ENCODE measurements at regions not wholly inside any gene's neighbourhood (a gene's known extent, or its start where the extent isn't known, plus 50 kb on each side); places are given as distances from the start of the nearest gene placed in this dataset.

- no peaks in the 10 kb centered on the region for H3K9me3 ChIP-seq (ENCODE audit: control insufficient read depth in 2 of 3, insufficient read depth in 1 of 3, low read length in 3 of 3)
- H3K27ac ChIP-seq (ENCODE audit: low read depth in 2 of 2, low read length in 2 of 2) = no peak overlapping the region
- H3K9ac ChIP-seq (ENCODE audit: low read length in 3 of 3) = no peak overlapping the region
- no peaks in the 10 kb centered on the region for H3K4me1 ChIP-seq (ENCODE audit: control insufficient read depth in 2 of 3, insufficient read depth in 2 of 3, low read depth in 1 of 3, low read length in 3 of 3)
- no peaks in the 10 kb centered on the region for H3K36me3 ChIP-seq (ENCODE audit: control insufficient read depth in 2 of 3, insufficient read depth in 3 of 3, low read length in 3 of 3)
- TF ChIP-seq CTCF (IDR thresholded peaks at IDR 0.05; ENCODE audit: borderline replicate concordance, extremely low read depth, insufficient read depth) = no peak
- no peak for FAIRE-seq
- H3K27me3 ChIP-seq (ENCODE audit: control insufficient read depth, insufficient read depth, low read length) = no peaks in the 10 kb centered on the region
- intact Hi-C loops (cut with DNase I) = no loop called here
- no peak overlapping the region for H3K4me3 ChIP-seq (ENCODE audit: low read length in 3 of 3)
- DNase-seq = no peak
Measured at GRCh38 chr11:28728666-28729065, 620.5 kb downstream of the METTL15 start.

GRCh38 chr11:28727254-28727653 lies 619.1 kb downstream of the METTL15 start:
- H3K27me3 ChIP-seq (ENCODE audit: control insufficient read depth, insufficient read depth, low read length) = no peaks in the 10 kb centered on the region
- intact Hi-C loops (cut with DNase I) = no loop called here

GRCh38 chr11:28726432-28726831 lies 618.2 kb downstream of the METTL15 start:
- no peak for FAIRE-seq

More at GRCh38 chr11:28727254-28727653, 619.1 kb downstream of the METTL15 start:
- Histone ChIP-seq H3K9ac (ENCODE audit: low read length in 3 of 3) (no peak overlapping the region), H3K9me3 (ENCODE audit: control insufficient read depth in 2 of 3, insufficient read depth in 1 of 3, low read length in 3 of 3) (no peaks in the 10 kb centered on the region), H3K4me1 (ENCODE audit: control insufficient read depth in 2 of 3, insufficient read depth in 2 of 3, low read depth in 1 of 3, low read length in 3 of 3) (no peaks in the 10 kb centered on the region), H3K36me3 (ENCODE audit: control insufficient read depth in 2 of 3, insufficient read depth in 3 of 3, low read length in 3 of 3) (no peaks in the 10 kb centered on the region), H3K4me3 (ENCODE audit: low read length in 3 of 3) (no peak overlapping the region), H3K27ac (ENCODE audit: low read depth in 2 of 2, low read length in 2 of 2) (no peak overlapping the region)
- no peak for TF ChIP-seq CTCF (IDR thresholded peaks at IDR 0.05; ENCODE audit: borderline replicate concordance, extremely low read depth, insufficient read depth)
- DNase-seq = no peak
- FAIRE-seq = no peak

More at GRCh38 chr11:28726432-28726831, 618.2 kb downstream of the METTL15 start:
- Histone ChIP-seq H3K9me3 (ENCODE audit: control insufficient read depth in 2 of 3, insufficient read depth in 1 of 3, low read length in 3 of 3) (no peaks in the 10 kb centered on the region), H3K36me3 (ENCODE audit: control insufficient read depth in 2 of 3, insufficient read depth in 3 of 3, low read length in 3 of 3) (no peaks in the 10 kb centered on the region), H3K4me1 (ENCODE audit: control insufficient read depth in 2 of 3, insufficient read depth in 2 of 3, low read depth in 1 of 3, low read length in 3 of 3) (no peaks in the 10 kb centered on the region), H3K27me3 (ENCODE audit: control insufficient read depth, insufficient read depth, low read length) (no peaks in the 10 kb centered on the region), H3K27ac (ENCODE audit: low read depth in 2 of 2, low read length in 2 of 2) (no peak overlapping the region), H3K4me3 (ENCODE audit: low read length in 3 of 3) (no peak overlapping the region), H3K9ac (ENCODE audit: low read length in 3 of 3) (no peak overlapping the region)
- TF ChIP-seq CTCF (IDR thresholded peaks at IDR 0.05; ENCODE audit: borderline replicate concordance, extremely low read depth, insufficient read depth) = no peak
- DNase-seq = no peak
- intact Hi-C loops (cut with DNase I) = no loop called here

Data from kidney (tissue), 13 donors.